ENCODE measurements at regions not wholly inside any gene's neighbourhood (a gene's known extent, or its start where the extent isn't known, plus 50 kb on each side); places are given as distances from the start of the nearest gene placed in this dataset.

DNA sequence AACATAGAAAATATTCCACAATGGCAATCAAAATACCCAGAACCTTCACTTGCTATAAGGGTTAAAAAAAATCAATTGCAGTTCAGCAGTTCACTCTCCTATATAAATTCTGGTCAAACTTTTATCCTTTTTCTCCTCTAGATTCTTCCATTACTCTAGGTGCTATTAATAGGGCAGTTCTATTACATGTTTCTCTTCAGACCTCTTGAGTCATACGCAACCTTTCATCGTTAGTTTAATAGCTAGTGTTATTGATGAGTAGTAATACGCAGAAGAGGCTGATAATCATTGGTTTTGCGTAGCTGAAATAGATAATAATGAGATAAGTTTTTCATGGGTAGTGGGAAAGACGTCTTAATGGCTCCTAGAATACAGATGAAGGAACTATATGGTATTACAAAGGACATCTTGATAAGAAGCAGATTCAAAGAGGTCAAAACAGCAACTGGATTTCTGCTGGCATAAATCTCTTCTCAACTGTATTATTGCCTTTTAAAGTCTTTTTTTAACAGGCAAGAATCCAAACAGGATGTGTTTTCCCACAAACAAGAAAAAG is 118.3 kb upstream of the STARD13 start:
- Histone ChIP-seq H3K27ac (ENCODE audit: low read length) (no peak overlapping the region), H3F3A (ENCODE audit: insufficient read depth, low read length) (no peaks in the 10 kb centered on the region), H3K27me3 (replicated peaks; ENCODE audit: insufficient read depth, low read length) (no peaks in the 10 kb centered on the region), H2AFZ (ENCODE audit: low read length) (no peak overlapping the region), H3K9me2 (replicated peaks; ENCODE audit: insufficient read depth, low read length) (no peaks in the 10 kb centered on the region), H3K4me2 (ENCODE audit: low read depth, low read length) (no peak overlapping the region), H4K20me1 (ENCODE audit: insufficient read depth, low read length) (no peaks in the 10 kb centered on the region), H3K4me1 (ENCODE audit: low read length) (no peaks in the 10 kb centered on the region), H3K9me3 (replicated peaks; ENCODE audit: insufficient read depth, low read length) (no peaks in the 10 kb centered on the region), H3K36me3 (replicated peaks; ENCODE audit: insufficient read depth, low read length) (no peaks in the 10 kb centered on the region), H3K79me2 (ENCODE audit: low read length) (no peaks in the 10 kb centered on the region), H3K9ac (ENCODE audit: low read length) (no peak overlapping the region), H3K4me3 (ENCODE audit: low read length) (no peak overlapping the region)
- no peak for DNase-seq
- no peak for TF ChIP-seq EZH2 (optimal IDR thresholded peaks at IDR 0.05; ENCODE audit: low read depth, low read length)
- TF ChIP-seq, protein P1, sequence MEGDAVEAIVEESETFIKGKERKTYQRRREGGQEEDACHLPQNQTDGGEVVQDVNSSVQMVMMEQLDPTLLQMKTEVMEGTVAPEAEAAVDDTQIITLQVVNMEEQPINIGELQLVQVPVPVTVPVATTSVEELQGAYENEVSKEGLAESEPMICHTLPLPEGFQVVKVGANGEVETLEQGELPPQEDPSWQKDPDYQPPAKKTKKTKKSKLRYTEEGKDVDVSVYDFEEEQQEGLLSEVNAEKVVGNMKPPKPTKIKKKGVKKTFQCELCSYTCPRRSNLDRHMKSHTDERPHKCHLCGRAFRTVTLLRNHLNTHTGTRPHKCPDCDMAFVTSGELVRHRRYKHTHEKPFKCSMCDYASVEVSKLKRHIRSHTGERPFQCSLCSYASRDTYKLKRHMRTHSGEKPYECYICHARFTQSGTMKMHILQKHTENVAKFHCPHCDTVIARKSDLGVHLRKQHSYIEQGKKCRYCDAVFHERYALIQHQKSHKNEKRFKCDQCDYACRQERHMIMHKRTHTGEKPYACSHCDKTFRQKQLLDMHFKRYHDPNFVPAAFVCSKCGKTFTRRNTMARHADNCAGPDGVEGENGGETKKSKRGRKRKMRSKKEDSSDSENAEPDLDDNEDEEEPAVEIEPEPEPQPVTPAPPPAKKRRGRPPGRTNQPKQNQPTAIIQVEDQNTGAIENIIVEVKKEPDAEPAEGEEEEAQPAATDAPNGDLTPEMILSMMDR (IDR thresholded peaks at IDR 0.05; ENCODE audit: low read length), result no peak
- TF ChIP-seq EZH2phosphoT487 (IDR thresholded peaks at IDR 0.05; ENCODE audit: low read length), result no peak

DNA sequence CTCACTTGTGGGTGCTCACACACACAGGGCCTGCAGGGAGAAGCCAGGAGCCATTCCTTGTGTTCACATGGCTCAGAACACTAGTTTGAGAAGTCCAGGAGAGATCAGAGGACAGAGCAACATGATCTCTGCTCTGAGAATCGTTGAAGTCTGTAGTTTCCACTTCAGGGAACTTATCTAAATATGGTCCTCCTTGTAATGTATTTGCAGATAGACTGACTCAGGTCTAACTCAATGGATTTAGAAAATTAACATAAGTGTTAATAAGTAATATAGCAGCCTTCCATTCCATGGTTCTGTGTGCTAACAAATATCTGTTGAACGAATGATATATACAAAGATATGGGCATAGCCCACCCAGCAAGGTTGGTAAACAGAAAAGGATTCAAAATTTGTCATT is 119.8 kb upstream of the STARD13 start:
- H3K4me3 ChIP-seq (ENCODE audit: low read length), result no peak overlapping the region
- no peaks in the 10 kb centered on the region for H3K36me3 ChIP-seq (replicated peaks; ENCODE audit: insufficient read depth, low read length)
- DNase-seq, result no peak
- H3K27ac ChIP-seq (ENCODE audit: low read length), result no peak overlapping the region
- TF ChIP-seq, protein P1 (IDR thresholded peaks at IDR 0.05; ENCODE audit: low read length), result no peak
- TF ChIP-seq EZH2 (optimal IDR thresholded peaks at IDR 0.05; ENCODE audit: low read depth, low read length), result no peak
- TF ChIP-seq EZH2phosphoT487 (IDR thresholded peaks at IDR 0.05; ENCODE audit: low read length), result no peak
- H3K9me3 ChIP-seq (replicated peaks; ENCODE audit: insufficient read depth, low read length), result no peaks in the 10 kb centered on the region
- H2AFZ ChIP-seq (ENCODE audit: low read length), result no peak overlapping the region
- no peaks in the 10 kb centered on the region for H4K20me1 ChIP-seq (ENCODE audit: insufficient read depth, low read length)
- no peak overlapping the region for H3K9ac ChIP-seq (ENCODE audit: low read length)
- no peaks in the 10 kb centered on the region for H3K4me1 ChIP-seq (ENCODE audit: low read length)
- H3K79me2 ChIP-seq (ENCODE audit: low read length), result no peaks in the 10 kb centered on the region
- H3F3A ChIP-seq (ENCODE audit: insufficient read depth, low read length), result no peaks in the 10 kb centered on the region
- H3K9me2 ChIP-seq (replicated peaks; ENCODE audit: insufficient read depth, low read length), result no peaks in the 10 kb centered on the region
- no peak overlapping the region for H3K4me2 ChIP-seq (ENCODE audit: low read depth, low read length)
- no peaks in the 10 kb centered on the region for H3K27me3 ChIP-seq (replicated peaks; ENCODE audit: insufficient read depth, low read length)

DNA sequence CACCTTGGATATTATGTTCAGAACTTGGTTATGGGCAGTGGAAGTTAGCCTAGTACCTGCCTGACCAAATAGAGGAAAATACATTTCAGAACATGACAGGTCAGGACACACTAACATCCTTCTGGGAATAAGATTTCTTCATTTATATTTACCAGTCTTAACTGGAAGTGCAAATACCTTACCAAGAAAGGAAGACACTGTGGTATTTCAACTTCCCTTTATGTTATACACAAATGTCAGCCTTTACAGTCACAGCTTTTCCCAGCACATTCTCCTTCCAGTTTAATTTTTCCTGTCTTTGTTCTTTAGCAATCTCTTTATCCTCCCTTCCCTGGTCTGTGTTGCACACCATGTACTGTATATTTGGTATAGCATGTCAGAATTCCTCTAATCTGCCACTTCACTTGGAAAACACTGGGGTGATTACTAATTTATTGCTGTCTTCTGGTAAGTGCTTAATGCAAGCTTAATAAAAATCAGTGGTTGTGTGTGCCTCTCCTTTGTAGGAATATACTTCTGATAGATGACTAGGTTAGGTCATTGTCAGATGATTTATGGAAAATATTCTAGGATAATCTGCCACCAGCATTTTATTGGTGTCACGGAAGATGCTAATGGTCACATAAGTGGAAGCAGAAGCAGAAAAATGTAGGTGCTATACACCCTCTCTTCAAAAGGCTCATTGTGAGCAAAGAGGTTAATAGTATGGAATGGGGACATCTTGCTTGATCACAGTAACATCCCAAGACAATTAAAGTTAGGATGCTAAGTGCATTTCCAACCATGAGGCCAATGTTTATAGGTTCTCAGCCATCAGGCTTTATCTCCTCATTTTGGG is 124.3 kb upstream of the STARD13 start:
- Histone ChIP-seq H3K9ac (ENCODE audit: low read length) (no peak overlapping the region), H3F3A (ENCODE audit: insufficient read depth, low read length) (no peaks in the 10 kb centered on the region), H3K79me2 (ENCODE audit: low read length) (no peaks in the 10 kb centered on the region), H3K4me3 (ENCODE audit: low read length) (no peak overlapping the region), H3K27me3 (replicated peaks; ENCODE audit: insufficient read depth, low read length) (no peaks in the 10 kb centered on the region), H3K27ac (ENCODE audit: low read length) (no peak overlapping the region), H2AFZ (ENCODE audit: low read length) (no peak overlapping the region), H3K4me2 (ENCODE audit: low read depth, low read length) (no peak overlapping the region), H3K9me2 (replicated peaks; ENCODE audit: insufficient read depth, low read length) (no peaks in the 10 kb centered on the region), H3K36me3 (replicated peaks; ENCODE audit: insufficient read depth, low read length) (no peaks in the 10 kb centered on the region), H4K20me1 (ENCODE audit: insufficient read depth, low read length) (no peaks in the 10 kb centered on the region), H3K4me1 (ENCODE audit: low read length) (no peaks in the 10 kb centered on the region), H3K9me3 (replicated peaks; ENCODE audit: insufficient read depth, low read length) (no peaks in the 10 kb centered on the region)
- TF ChIP-seq EZH2phosphoT487 (IDR thresholded peaks at IDR 0.05; ENCODE audit: low read length) (no peak), EZH2 (optimal IDR thresholded peaks at IDR 0.05; ENCODE audit: low read depth, low read length) (no peak)
- TF ChIP-seq, protein P1 (IDR thresholded peaks at IDR 0.05; ENCODE audit: low read length), result no peak
- no peak for DNase-seq
